ENCODE measurements at regions not wholly inside any gene's neighbourhood (a gene's known extent, or its start where the extent isn't known, plus 50 kb on each side); places are given as distances from the start of the nearest gene placed in this dataset.

GRCh38 chr15:91523596-91523995, 329.9 kb upstream of the SLCO3A1 start:
- TF ChIP-seq POLR2A (IDR thresholded peaks at IDR 0.05; ENCODE audit: low read length) (no peak), GATA1 (IDR thresholded peaks at IDR 0.05; ENCODE audit: low read depth, low read length) (no peak)
